Muscle of arm (tissue), 1 donor: ENCODE measurements at regions not wholly inside any gene's neighbourhood (a gene's known extent, or its start where the extent isn't known, plus 50 kb on each side); places are given as distances from the start of the nearest gene placed in this dataset.
"Not testable (repeated sequence)": the region's sequence is repeated elsewhere in the genome, so short reads cannot be mapped to it uniquely, and the experiment has no call there.

Experiments used
- DNase-seq: peaks from one replicate; pipeline ENCODE4 v3.0.0-alpha.2; 2013

- DNase-seq, result no peak
Measured at GRCh38 chr2:198622986-198623730, 818.8 kb downstream of the PLCL1 start.

GRCh38 chr2:198615972-198616371 is 811.6 kb downstream of the PLCL1 start:
- no peak for DNase-seq

DNA sequence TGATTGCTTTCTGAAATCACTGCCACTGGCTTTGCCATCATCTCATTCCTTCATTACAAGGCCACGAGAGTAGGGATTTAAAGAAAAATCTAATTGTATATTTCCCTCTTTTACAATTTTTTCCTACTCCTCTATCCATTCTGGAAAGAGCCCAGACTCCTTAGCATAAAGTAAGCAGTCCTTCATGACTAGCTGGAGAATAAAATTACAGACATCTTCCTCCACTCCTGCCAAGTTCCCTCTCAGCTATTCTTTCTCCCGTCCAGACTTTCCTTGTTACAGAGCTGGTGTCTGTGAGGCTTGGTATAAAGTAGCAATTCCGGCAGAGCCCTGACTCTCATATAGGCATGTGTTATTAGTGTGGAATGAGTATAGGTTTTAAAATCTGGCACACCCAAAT is 806.8 kb downstream of the PLCL1 start:
- peak; percentile 50 for DNase-seq

DNA sequence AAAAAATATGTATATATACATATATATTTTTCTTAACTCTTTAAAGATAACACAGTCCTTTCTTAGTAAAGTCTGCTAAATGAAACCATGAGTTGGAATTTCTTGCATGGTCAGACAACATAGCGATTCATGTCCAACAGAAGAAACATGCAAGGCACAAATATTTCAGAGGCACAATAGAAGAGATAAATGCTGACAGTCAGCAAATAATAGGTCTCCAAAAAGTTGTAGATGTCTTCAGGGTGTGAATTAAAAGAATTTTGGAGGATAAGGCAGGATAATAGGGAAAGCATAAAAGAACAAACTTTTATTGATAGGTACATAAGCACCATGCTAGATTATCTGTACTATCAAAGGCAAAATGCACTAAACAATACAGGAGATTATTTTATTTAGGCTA is 800.2 kb downstream of the PLCL1 start:
- DNase-seq, result no peak

DNA sequence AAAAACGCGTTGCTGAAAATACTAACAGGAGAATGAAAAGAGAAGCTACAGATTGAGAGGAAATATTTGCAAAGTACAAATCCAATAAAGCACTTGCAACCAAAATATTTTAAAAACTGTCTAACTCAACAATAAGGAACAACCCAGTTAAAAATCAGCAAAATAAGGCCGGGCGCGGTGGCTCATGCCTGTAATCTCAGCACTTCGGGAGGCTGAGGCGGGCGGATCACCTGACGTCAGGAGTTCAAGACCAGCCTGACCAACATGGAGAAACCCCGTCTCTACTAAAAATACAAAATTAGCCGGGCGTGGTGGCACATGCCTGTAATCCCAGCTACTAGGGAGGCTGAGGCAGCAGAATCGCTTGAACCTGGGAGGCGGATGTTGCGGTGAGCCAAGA is 798.6 kb downstream of the PLCL1 start:
- not testable (repeated sequence) for DNase-seq

DNA sequence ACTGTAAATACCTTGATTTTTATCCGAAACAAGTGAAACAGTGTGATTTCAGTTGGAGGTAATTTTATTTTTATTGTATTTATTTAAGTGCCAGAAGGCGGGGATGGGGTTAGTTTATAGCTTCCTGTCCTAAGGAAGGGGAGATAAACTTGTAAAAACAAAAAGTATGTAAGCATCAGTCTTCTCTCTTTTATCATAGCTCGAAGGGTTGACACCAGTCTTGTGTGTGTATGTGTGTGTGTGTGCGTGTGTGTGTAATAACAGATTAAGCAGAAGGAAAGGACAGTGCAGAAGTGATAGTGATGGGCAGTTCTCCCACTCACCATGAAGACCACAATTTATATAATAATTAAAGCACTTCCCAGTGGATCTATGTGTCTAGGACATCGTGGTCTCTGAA is 793.3 kb downstream of the PLCL1 start:
- DNase-seq, result no peak

DNA sequence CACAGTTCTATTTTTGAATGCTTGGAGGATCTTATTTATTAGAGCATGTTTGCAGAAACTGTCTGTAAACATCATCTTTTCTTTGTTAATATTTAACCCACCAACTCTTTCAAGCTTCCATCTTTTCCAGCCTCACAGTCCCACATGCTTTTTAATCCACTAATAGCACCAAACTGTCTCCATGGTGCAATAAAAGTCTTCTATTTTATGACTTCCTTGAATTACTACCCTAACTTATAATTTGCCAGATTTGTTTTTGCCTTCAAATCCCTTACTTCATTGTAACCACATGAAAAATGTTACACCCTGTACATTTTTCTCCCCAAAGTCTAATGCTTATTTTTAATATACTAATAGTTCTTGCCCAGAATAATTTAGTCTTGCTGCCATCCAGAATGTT is 792.6 kb downstream of the PLCL1 start:
- no peak for DNase-seq

- DNase-seq, result no peak
Measured at GRCh38 chr2:198595721-198596120, 791.3 kb downstream of the PLCL1 start.

DNA sequence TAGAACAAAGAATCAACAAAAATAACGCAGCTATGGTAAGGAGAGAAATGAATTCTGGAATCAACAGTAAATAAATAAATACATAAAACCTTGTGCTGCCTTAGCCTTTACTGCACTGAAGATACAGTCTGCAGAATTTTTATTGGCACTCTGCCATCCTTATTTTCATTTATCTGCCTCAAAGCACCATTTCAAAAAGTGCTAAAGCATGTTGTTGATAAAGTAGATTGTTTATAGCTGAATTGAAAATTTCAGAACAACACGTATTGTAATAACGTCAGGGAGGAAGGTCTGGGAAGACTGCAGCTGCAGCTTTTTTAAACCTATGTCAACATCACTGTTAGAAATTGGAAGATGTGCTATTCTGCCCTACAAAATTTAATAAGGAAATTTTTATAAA is 787.2 kb downstream of the PLCL1 start:
- DNase-seq, result no peak

- DNase-seq, result no peak
Measured at GRCh38 chr2:198587741-198588140, 783.3 kb downstream of the PLCL1 start.

DNA sequence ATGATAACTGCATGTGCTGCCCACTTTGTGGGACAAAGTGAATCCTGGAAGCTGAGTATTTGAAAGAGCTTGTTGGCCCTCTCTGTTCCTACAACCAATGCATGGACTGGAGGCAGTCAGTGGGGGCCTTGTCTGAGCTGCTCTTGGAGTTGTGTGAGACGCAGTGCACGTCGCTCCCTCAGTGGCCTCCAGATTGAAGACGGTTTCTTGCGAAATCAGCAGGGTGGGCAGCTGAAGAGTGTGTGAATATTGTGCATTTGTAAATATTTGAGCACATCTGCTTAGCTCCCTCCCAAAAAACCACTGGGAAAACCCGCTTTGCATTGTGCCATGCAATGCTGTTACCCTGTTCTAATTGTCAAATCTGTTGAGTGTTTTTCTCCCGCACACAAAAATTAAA is 782.8 kb downstream of the PLCL1 start:
- no peak for DNase-seq

DNA sequence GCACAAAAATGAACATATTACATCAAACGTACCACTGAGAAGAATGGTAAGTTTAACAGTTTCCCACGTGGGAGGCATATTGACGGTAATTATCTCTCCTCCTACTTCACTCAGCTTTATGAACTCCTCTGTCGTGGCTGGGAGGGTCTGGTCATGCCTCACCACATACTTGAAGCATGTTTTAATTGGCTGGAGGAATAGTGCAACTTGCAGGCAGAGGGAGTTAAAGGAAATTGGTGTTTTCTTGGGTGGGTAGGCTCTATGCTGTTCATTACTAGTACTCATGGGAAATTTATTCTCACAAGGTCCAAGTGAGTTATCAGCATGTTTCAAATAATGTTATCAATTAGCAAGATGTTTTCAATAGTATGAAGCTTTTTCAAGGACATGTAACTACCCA is 767.0 kb downstream of the PLCL1 start:
- DNase-seq, result no peak

- DNase-seq, result no peak
Measured at GRCh38 chr2:198558176-198558575, 753.8 kb downstream of the PLCL1 start.

- no peak for DNase-seq
Measured at GRCh38 chr2:198546122-198546521, 741.7 kb downstream of the PLCL1 start.

GRCh38 chr2:198545411-198545810 is 741.0 kb downstream of the PLCL1 start:
- no peak for DNase-seq

DNA sequence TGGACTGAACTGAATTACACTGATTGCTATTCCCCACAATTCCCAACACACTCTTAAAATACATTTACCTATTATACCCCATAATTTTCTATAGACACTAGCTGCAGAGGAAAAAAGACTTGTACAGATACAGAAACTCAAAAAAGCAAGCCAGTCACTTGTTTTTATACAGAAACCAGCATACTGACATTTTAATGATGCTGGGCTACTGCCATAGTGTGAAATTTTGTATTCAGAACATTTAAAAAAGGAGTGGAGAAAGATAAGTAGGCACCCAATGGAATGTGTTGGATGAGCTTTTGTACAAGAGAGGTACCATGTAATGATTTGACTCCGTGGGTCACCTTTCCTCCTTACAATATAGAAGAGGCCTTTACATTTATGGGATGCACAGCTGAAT is 740.1 kb downstream of the PLCL1 start:
- no peak for DNase-seq

GRCh38 chr2:198534756-198535155 is 730.4 kb downstream of the PLCL1 start:
- DNase-seq, result no peak

GRCh38 chr2:198525211-198525969 is 721.0 kb downstream of the PLCL1 start:
- no peak for DNase-seq

DNA sequence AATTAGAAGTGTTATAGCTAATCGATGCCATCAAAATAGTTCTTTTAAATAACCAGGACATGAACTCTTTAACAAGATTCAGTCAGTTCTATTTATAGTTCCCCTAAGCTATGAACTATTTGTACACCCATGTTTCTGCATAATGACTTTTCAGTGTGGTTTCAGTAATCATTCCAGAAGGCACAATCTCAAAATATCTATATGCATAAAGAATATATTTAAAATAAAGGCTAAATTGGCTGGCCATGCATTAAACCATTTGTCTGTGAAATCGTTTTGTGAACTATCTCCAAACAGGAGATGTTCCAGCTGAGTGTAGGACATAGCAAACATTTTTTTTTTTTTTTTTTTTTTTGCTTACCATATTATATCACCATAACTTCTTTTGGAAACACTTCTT is 719.3 kb downstream of the PLCL1 start:
- peak; percentile 20 for DNase-seq

- DNase-seq, result no peak
Measured at GRCh38 chr2:198518935-198519334, 714.5 kb downstream of the PLCL1 start.

GRCh38 chr2:198517976-198518375 is 713.6 kb downstream of the PLCL1 start:
- DNase-seq, result no peak

- DNase-seq, result not testable (repeated sequence)
Measured at GRCh38 chr2:198508610-198509009, 704.2 kb downstream of the PLCL1 start.

DNA sequence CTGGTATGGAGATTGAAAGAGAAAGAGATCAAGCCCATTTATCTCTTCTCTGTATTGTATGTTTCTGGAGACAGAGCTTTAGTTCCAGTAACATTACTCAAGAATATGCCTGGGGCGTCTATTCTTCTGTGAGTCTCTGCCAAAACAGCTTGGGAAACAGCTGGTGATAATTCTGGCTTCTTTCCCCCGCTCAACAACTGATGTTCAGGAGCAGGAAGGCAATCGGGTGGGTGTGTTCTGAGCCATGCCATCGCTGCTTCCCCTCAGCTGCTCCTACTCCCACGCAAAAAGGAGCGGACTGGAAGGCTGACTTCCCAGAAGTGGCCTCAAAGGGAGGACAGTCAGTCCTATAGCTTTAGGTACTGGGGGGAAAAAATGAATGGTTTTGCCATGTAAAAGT is 695.1 kb downstream of the PLCL1 start:
- DNase-seq, result peak; percentile 59

DNA sequence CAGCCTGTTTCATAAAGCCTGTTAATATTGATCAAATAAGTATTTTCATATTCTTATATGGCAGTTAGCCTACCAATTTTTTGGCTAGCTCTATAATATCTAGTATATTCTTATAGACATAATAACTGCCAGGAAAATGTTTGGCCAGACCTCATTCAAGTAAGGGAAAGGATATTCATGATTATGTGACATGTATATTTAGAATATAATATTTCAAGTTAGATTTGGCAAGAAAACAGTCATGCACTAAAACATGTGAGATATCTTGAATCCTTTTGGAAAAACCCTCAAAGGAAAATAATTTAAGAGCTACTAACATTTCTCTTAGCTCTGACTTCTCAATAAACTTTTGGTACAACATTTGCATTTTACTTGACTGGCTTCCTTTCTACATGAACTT is 694.1 kb downstream of the PLCL1 start:
- no peak for DNase-seq
